HepG2 (cell line): ENCODE measurements at regions not wholly inside any gene's neighbourhood (a gene's known extent, or its start where the extent isn't known, plus 50 kb on each side); places are given as distances from the start of the nearest gene placed in this dataset.

ENCODE experiments used
- ATAC-seq: fragments of 200-7000 bp; cut with Tn5 transposase; 3 replicates; pipeline ENCODE4 v1.9.1; 2020; ENCODE audit warnings: mild to moderate bottlenecking, moderate library complexity
- BruUV-seq: library from RNA; stranded (reverse); fragments of 400-500 nt; replicated peaks from 2 replicates; lab custom pipeline; 2021; lab: Mats Ljungman, UMichigan
- CTCF ChIA-PET: fragments of 300-600 bp; formaldehyde crosslinking; extraction: SDS; loops from one replicate; lab custom pipeline; 2021; ENCODE audit warnings: low total read pairs, inconsistent platforms, low intra/inter-chr PET ratio; lab: Yijun Ruan, JAX
- POLR2A ChIA-PET: fragments of 350-600 bp; sonication (Branson Sonifier 250); formaldehyde crosslinking; loops from one replicate; lab custom pipeline; 2020; ENCODE audit warnings: antibody characterized with exemption, inconsistent platforms; lab: Yijun Ruan, JAX
- DNase-seq: peaks from one replicate; pipeline ENCODE4 v3.0.0-alpha.2; 2015; ENCODE audit warnings: low spot score
- FAIRE-seq: peaks from 3 replicates; lab custom pipeline; 2011; peaks lifted over from hg19 to GRCh38; lab: Jason Lieb, UNC
- H2AFZ ChIP-seq: one replicate; pipeline ENCODE4 v1.6.1; 2011; ENCODE audit warnings: low read length, inconsistent platforms
- H3K27ac ChIP-seq: fragments of 300-600 bp; 3 replicates; pipeline ENCODE4 v1.8.0; 2011; ENCODE audit warnings: mixed run types, mild to moderate bottlenecking, mixed read lengths, low read length, inconsistent platforms; ENCODE audit not compliant: insufficient read depth; ENCODE audit errors: extremely low read length
- H3K27me3 ChIP-seq, 2 experiments: fragments of 200-600 bp in 1 of 2; 2 replicates in 1 of 2; 3 replicates in 1 of 2; pipeline versions ENCODE4 v1.6.0 to v1.8.0; 2011; ENCODE audit warnings: low read length in 2 of 2, mild to moderate bottlenecking in 2 of 2, moderate library complexity in 2 of 2, inconsistent platforms in 1 of 2; ENCODE audit not compliant: insufficient read depth in 2 of 2, control insufficient read depth in 1 of 2
- H3K36me3 ChIP-seq, 2 experiments: fragments of 200-600 bp in 1 of 2; replicated peaks in 1 of 2; 2 replicates in 1 of 2; 3 replicates in 1 of 2; pipeline versions ENCODE4 v1.5.1 to v1.8.0; 2011; ENCODE audit warnings: low read length in 2 of 2, inconsistent platforms in 1 of 2; ENCODE audit not compliant: insufficient read depth in 2 of 2, control insufficient read depth in 1 of 2
- H3K4me1 ChIP-seq: 2 replicates; pipeline ENCODE4 v1.5.1; 2012; ENCODE audit warnings: low read length, inconsistent platforms; ENCODE audit not compliant: insufficient read depth
- H3K4me2 ChIP-seq: 2 replicates; pipeline ENCODE4 v1.6.0; 2011; ENCODE audit warnings: low read depth, low read length, inconsistent platforms
- H3K4me3 ChIP-seq, 3 experiments: fragments of 200-600 bp in 1 of 3; sonication (generic), shearing (Covaris generic) in 1 of 3; replicated peaks in 1 of 3; 2 replicates each; pipeline ENCODE4 v1.5.1; 2011 to 2016; ENCODE audit warnings: low read length in 3 of 3, inconsistent platforms in 2 of 3, low read depth in 2 of 3, mild to moderate bottlenecking in 2 of 3, control low read depth in 1 of 3, mixed read lengths in 1 of 3; ENCODE audit not compliant: insufficient read depth in 1 of 3
- H3K79me2 ChIP-seq: one replicate; pipeline ENCODE4 v1.6.1; 2011; ENCODE audit warnings: low read length, inconsistent platforms; ENCODE audit not compliant: insufficient read depth
- H3K9ac ChIP-seq: 2 replicates; pipeline ENCODE4 v1.6.0; 2011; ENCODE audit warnings: mild to moderate bottlenecking, low read depth, low read length, inconsistent platforms; ENCODE audit not compliant: insufficient read depth
- H3K9me3 ChIP-seq: 2 replicates; pipeline ENCODE4 v1.5.1; 2012; ENCODE audit warnings: mild to moderate bottlenecking, low read length
- H4K20me1 ChIP-seq: 2 replicates; pipeline ENCODE4 v1.6.0; 2011; ENCODE audit warnings: inconsistent platforms, mild to moderate bottlenecking, low read length, moderate library complexity; ENCODE audit not compliant: insufficient read depth
- ATAD3A ChIP-seq: sonication (generic); formaldehyde crosslinking; IDR thresholded peaks from 2 replicates; pipeline ENCODE4 v1.4.0; 2020; ENCODE audit warnings: missing genetic modification reagents
- HCFC1 ChIP-seq: fragments of 150-350 bp; IDR thresholded peaks from 2 replicates; pipeline ENCODE4 v1.6.1; 2014; ENCODE audit warnings: low read depth, low read length
- HIC2 ChIP-seq: sonication (generic); formaldehyde crosslinking; IDR thresholded peaks from 2 replicates; pipeline ENCODE4 v1.9.0; 2022; ENCODE audit warnings: low read depth, missing genetic modification reagents
- HNF1B ChIP-seq: sonication (generic); formaldehyde crosslinking; IDR thresholded peaks from 2 replicates; pipeline ENCODE4 v1.5.1; 2020; ENCODE audit warnings: mild to moderate bottlenecking, moderate library complexity, missing genetic modification reagents
- IKZF1 ChIP-seq: fragments of 450-650 bp; IDR thresholded peaks from 2 replicates; pipeline ENCODE4 v1.7.1; 2016
- JUN ChIP-seq: sonication (generic); formaldehyde crosslinking; IDR thresholded peaks from 2 replicates; pipeline ENCODE4 v1.4.0; 2020; ENCODE audit warnings: mild to moderate bottlenecking, missing genetic modification reagents
- MAFK ChIP-seq, 2 experiments: IDR thresholded peaks in 1 of 2; conservative IDR thresholded peaks in 1 of 2; 2 replicates each; pipeline ENCODE4 v1.6.1; 2011; ENCODE audit warnings: improper control_type of control experiment in 2 of 2, low read length in 2 of 2
- SMC3 ChIP-seq: IDR thresholded peaks from 2 replicates; pipeline ENCODE4 v1.6.1; 2011; ENCODE audit warnings: low read length, improper control_type of control experiment
- SRF ChIP-seq: IDR thresholded peaks from 2 replicates; pipeline ENCODE4 v1.6.1; 2011; ENCODE audit warnings: mild to moderate bottlenecking, low read depth, low read length, moderate library complexity
- ZNF17 ChIP-seq: sonication (generic); formaldehyde crosslinking; IDR thresholded peaks from 2 replicates; pipeline ENCODE4 v1.5.0; 2020; ENCODE audit warnings: mild to moderate bottlenecking, missing genetic modification reagents
- ZNF780A ChIP-seq: sonication (generic); formaldehyde crosslinking; IDR thresholded peaks from 2 replicates; pipeline ENCODE4 v1.8.0; 2022; ENCODE audit warnings: mild to moderate bottlenecking, missing genetic modification reagents, moderate library complexity
- WGBS: methylation state at CpG from one replicate; pipeline ENCODE4 v1.1.6; 2017; ENCODE audit warnings: low lambda C conversion rate; 5-methylcytosine and 5-hydroxymethylcytosine counted together
- in situ Hi-C: cut with HindIII; loops from 2 replicates; pipeline ENCODE4 v1.10.0; 2017; ENCODE audit warnings: low pct_unique_long_range_greater_than_20kb; ENCODE audit not compliant: extremely low pct_ligation_motif_present
- intact Hi-C: fragments of 100-400 bp; cut with micrococcal nuclease; formaldehyde crosslinking; loops from one replicate; pipeline ENCODE4 v1.10.0; 2022; ENCODE audit not compliant: unreplicated experiment
- TF ChIP-seq, protein P1 (sequence below): sonication (generic); formaldehyde crosslinking; IDR thresholded peaks from 2 replicates; pipeline ENCODE4 v1.4.0; 2020; ENCODE audit warnings: missing genetic modification reagents
- TF ChIP-seq, protein P2 (sequence below): sonication (generic); formaldehyde crosslinking; IDR thresholded peaks from 2 replicates; pipeline ENCODE4 v1.4.0; 2020; ENCODE audit warnings: missing genetic modification reagents

- Histone ChIP-seq H3K9me3 (no peaks in the 10 kb centered on the region), H3K4me2 (no peak overlapping the region), H3K79me2 (no peaks in the 10 kb centered on the region), H3K27ac (no peak overlapping the region), H3K9ac (no peak overlapping the region), H2AFZ (no peak overlapping the region), H3K4me3 (no peak overlapping the region), H3K36me3 (no peaks in the 10 kb centered on the region), H3K27me3 (no peaks in the 10 kb centered on the region), H4K20me1 (no peaks in the 10 kb centered on the region), H3K4me1 (no peaks in the 10 kb centered on the region)
- TF ChIP-seq SRF (no peak), ZNF780A (CRISPR knock-in tag) (no peak), ZNF17 (no peak)
- TF ChIP-seq, protein P1, sequence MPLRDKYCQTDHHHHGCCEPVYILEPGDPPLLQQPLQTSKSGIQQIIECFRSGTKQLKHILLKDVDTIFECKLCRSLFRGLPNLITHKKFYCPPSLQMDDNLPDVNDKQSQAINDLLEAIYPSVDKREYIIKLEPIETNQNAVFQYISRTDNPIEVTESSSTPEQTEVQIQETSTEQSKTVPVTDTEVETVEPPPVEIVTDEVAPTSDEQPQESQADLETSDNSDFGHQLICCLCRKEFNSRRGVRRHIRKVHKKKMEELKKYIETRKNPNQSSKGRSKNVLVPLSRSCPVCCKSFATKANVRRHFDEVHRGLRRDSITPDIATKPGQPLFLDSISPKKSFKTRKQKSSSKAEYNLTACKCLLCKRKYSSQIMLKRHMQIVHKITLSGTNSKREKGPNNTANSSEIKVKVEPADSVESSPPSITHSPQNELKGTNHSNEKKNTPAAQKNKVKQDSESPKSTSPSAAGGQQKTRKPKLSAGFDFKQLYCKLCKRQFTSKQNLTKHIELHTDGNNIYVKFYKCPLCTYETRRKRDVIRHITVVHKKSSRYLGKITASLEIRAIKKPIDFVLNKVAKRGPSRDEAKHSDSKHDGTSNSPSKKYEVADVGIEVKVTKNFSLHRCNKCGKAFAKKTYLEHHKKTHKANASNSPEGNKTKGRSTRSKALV (CRISPR knock-in tag), result no peak
- CTCF ChIA-PET, result no interaction called here
- intact Hi-C loops, result no loop called here
- DNase-seq, result no peak
- ATAC-seq, result no peak
- WGBS, result 1% methylated on average over 5 of the region's 5 CpGs
- FAIRE-seq, result no peak
- POLR2A ChIA-PET, result no interaction called here
- in situ Hi-C loops, result no loop called here
- no TSS peak for BruUV-seq
Observed at GRCh38 chr5:91642581-91642980, 259.5 kb upstream of the ARRDC3 start.

DNA sequence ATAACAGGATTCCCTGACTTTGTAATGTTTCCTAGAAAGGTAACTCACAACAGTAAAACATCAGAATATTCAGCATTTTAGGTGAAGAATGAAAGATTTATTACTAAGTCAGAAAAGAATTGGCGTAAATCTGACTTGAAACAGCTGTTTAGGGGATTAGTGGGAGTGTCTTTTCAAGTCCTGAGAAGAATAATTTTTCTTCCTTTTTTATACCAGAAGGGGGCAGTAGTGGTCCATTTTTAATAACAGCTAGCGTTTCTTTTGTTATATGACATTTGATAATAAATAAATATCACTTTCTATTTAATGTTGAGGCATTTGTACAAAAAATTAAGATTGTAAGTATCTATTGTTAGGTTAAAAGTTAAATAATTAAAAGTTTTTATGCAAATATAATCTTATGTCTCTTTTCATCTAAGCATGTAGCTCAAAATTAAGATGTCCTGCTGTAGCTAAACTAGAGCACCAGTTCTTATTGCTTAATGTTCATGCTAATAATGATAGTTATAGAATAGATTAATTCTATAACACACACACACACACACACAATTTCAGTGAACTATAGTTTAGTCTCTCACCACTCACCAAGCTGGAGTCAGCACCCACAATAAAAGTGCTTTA lies 258.7 kb upstream of the ARRDC3 start:
- DNase-seq (peak; percentile 31), ATAC-seq (no peak), FAIRE-seq (no peak)
- Histone ChIP-seq H3K4me1 (no peaks in the 10 kb centered on the region), H3K27me3 (no peaks in the 10 kb centered on the region), H3K27ac (no peak overlapping the region), H2AFZ (no peak overlapping the region), H3K4me2 (no peak overlapping the region), H3K9me3 (no peaks in the 10 kb centered on the region), H3K9ac (no peak overlapping the region), H3K4me3 (no peak overlapping the region), H4K20me1 (no peaks in the 10 kb centered on the region), H3K36me3 (no peaks in the 10 kb centered on the region), H3K79me2 (no peaks in the 10 kb centered on the region)
- in situ Hi-C loops, result no loop called here
- WGBS, result 1% methylated on average over 2 of the region's 2 CpGs
- ChIA-PET CTCF (no interaction called here), POLR2A (no interaction called here)
- intact Hi-C loops, result no loop called here
- no TSS peak for BruUV-seq
- no peak for TF ChIP-seq HCFC1
- TF ChIP-seq MAFK (conservative IDR thresholded peaks at IDR 0.05 in 1 of 2, IDR thresholded peaks at IDR 0.05 in 1 of 2; ENCODE audit: low read length in 2 of 2), result no peak
- 0 out of 2 replicates have a peak, but pooled peaks have one; percentile 4 for TF ChIP-seq SMC3
- TF ChIP-seq HNF1B, result no peak
- TF ChIP-seq JUN (CRISPR knock-in tag), result no peak
- no peak for TF ChIP-seq IKZF1
- TF ChIP-seq, protein P2, sequence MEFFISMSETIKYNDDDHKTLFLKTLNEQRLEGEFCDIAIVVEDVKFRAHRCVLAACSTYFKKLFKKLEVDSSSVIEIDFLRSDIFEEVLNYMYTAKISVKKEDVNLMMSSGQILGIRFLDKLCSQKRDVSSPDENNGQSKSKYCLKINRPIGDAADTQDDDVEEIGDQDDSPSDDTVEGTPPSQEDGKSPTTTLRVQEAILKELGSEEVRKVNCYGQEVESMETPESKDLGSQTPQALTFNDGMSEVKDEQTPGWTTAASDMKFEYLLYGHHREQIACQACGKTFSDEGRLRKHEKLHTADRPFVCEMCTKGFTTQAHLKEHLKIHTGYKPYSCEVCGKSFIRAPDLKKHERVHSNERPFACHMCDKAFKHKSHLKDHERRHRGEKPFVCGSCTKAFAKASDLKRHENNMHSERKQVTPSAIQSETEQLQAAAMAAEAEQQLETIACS (CRISPR knock-in tag), result no peak
- no peak for TF ChIP-seq ATAD3A (CRISPR knock-in tag)
- TF ChIP-seq HIC2 (CRISPR knock-in tag), result no peak
